HAP-1 (cell line): ENCODE measurements at regions not wholly inside any gene's neighbourhood (a gene's known extent, or its start where the extent isn't known, plus 50 kb on each side); places are given as distances from the start of the nearest gene placed in this dataset.

Experiments
- DNase-seq, 2 experiments: peaks; one replicate each; pipeline ENCODE4 v3.0.0-alpha.2; 2016 to 2020; ENCODE audit warnings: low spot score in 2 of 2
- H3K27me3 ChIP-seq: fragments of 250-450 bp; sonication (Bioruptor Pico); 2 replicates; pipeline ENCODE4 v1.5.1; 2020; ENCODE audit warnings: low read depth, mild to moderate bottlenecking, moderate library complexity
- H3K36me3 ChIP-seq: fragments of 250-450 bp; sonication (Bioruptor Pico); replicated peaks from 2 replicates; pipeline ENCODE4 v1.5.1; 2020; ENCODE audit warnings: mild to moderate bottlenecking
- H3K4me1 ChIP-seq: fragments of 250-450 bp; sonication (Bioruptor Pico); 2 replicates; pipeline ENCODE4 v1.5.1; 2020; ENCODE audit warnings: mild to moderate bottlenecking
- H3K4me3 ChIP-seq: fragments of 250-450 bp; sonication (Bioruptor Pico); 2 replicates; pipeline ENCODE4 v1.5.1; 2020; ENCODE audit warnings: mild to moderate bottlenecking, moderate library complexity
- H3K9me3 ChIP-seq: fragments of 250-450 bp; sonication (Bioruptor Pico); 2 replicates; pipeline ENCODE4 v1.5.1; 2020; ENCODE audit warnings: mild to moderate bottlenecking, moderate library complexity
- in situ Hi-C: fragments of 300-500 bp; cut with MboI; formaldehyde crosslinking; loops from 3 replicates; pipeline ENCODE4 v1.14.3; 2020; ENCODE audit warnings: low sequenced_read_pairs, inconsistent platforms, mixed read lengths

- no peaks in the 10 kb centered on the region for H3K36me3 ChIP-seq
- in situ Hi-C loops, result no loop called here
- DNase-seq, result no peak
These were observed 106.4 kb downstream of the SLC24A2 start for GRCh38 chr9:19682397-19682796.

GRCh38 chr9:19681846-19682245 is 107.0 kb downstream of the SLC24A2 start:
- in situ Hi-C loops, result no loop called here

More at GRCh38 chr9:19682397-19682796, 106.4 kb downstream of the SLC24A2 start:
- Histone ChIP-seq H3K27me3 (no peaks in the 10 kb centered on the region), H3K9me3 (no peaks in the 10 kb centered on the region; the same call in 1 of the 2 replicates), H3K4me1 (no peaks in the 10 kb centered on the region), H3K4me3 (no peak overlapping the region)

GRCh38 chr9:19677924-19678323 is 110.9 kb downstream of the SLC24A2 start:
- in situ Hi-C loops, result no loop called here
- no peaks in the 10 kb centered on the region for H3K36me3 ChIP-seq
- no peak overlapping the region for H3K4me3 ChIP-seq
- H3K27me3 ChIP-seq, result no peaks in the 10 kb centered on the region
- H3K4me1 ChIP-seq, result no peaks in the 10 kb centered on the region
- H3K9me3 ChIP-seq, result no peaks in the 10 kb centered on the region
- DNase-seq, result no peak

More at GRCh38 chr9:19681846-19682245, 107.0 kb downstream of the SLC24A2 start:
- Histone ChIP-seq H3K4me1 (no peaks in the 10 kb centered on the region), H3K27me3 (no peaks in the 10 kb centered on the region), H3K4me3 (no peak overlapping the region), H3K9me3 (no peaks in the 10 kb centered on the region; the same call in 1 of the 2 replicates), H3K36me3 (no peaks in the 10 kb centered on the region)
- no peak for DNase-seq

GRCh38 chr9:19675492-19675891 is 113.3 kb downstream of the SLC24A2 start:
- no peaks in the 10 kb centered on the region for H3K27me3 ChIP-seq
- H3K36me3 ChIP-seq, result no peaks in the 10 kb centered on the region
- DNase-seq, result no peak
- in situ Hi-C loops, result no loop called here
- H3K4me1 ChIP-seq, result no peaks in the 10 kb centered on the region
- no peak overlapping the region for H3K4me3 ChIP-seq
- H3K9me3 ChIP-seq, result no peaks in the 10 kb centered on the region

- H3K36me3 ChIP-seq, result no peaks in the 10 kb centered on the region
- H3K9me3 ChIP-seq, result no peaks in the 10 kb centered on the region
- no peak for DNase-seq
- no peaks in the 10 kb centered on the region for H3K27me3 ChIP-seq
- no peak overlapping the region for H3K4me3 ChIP-seq
- no peaks in the 10 kb centered on the region for H3K4me1 ChIP-seq
- in situ Hi-C loops, result no loop called here
These were observed 122.3 kb downstream of the SLC24A2 start for GRCh38 chr9:19666575-19666974.

- in situ Hi-C loops, result no loop called here
- H3K4me1 ChIP-seq, result no peaks in the 10 kb centered on the region
- no peaks in the 10 kb centered on the region for H3K36me3 ChIP-seq
- DNase-seq, result no peak
- H3K4me3 ChIP-seq, result no peak overlapping the region
- no peaks in the 10 kb centered on the region for H3K27me3 ChIP-seq
- H3K9me3 ChIP-seq, result no peaks in the 10 kb centered on the region
These were observed 123.5 kb downstream of the SLC24A2 start for GRCh38 chr9:19665146-19665863.

- Histone ChIP-seq H3K27me3 (no peaks in the 10 kb centered on the region), H3K4me1 (no peaks in the 10 kb centered on the region), H3K36me3 (no peaks in the 10 kb centered on the region), H3K4me3 (no peak overlapping the region), H3K9me3 (no peaks in the 10 kb centered on the region)
- in situ Hi-C loops, result no loop called here
- DNase-seq, result no peak
These were observed 125.3 kb downstream of the SLC24A2 start for GRCh38 chr9:19663570-19663969.

- H3K27me3 ChIP-seq, result no peaks in the 10 kb centered on the region
- H3K4me3 ChIP-seq, result no peak overlapping the region
- no peak for DNase-seq
- H3K4me1 ChIP-seq, result no peaks in the 10 kb centered on the region
- no peaks in the 10 kb centered on the region for H3K9me3 ChIP-seq
- H3K36me3 ChIP-seq, result no peaks in the 10 kb centered on the region
- in situ Hi-C loops, result no loop called here
These were observed 126.6 kb downstream of the SLC24A2 start for GRCh38 chr9:19662213-19662612.

GRCh38 chr9:19660019-19660418 is 128.8 kb downstream of the SLC24A2 start:
- no peak for DNase-seq
- Histone ChIP-seq H3K4me1 (no peaks in the 10 kb centered on the region), H3K9me3 (no peaks in the 10 kb centered on the region), H3K27me3 (no peaks in the 10 kb centered on the region), H3K4me3 (no peak overlapping the region), H3K36me3 (no peaks in the 10 kb centered on the region)
- in situ Hi-C loops, result no loop called here

GRCh38 chr9:19656704-19657103 is 132.1 kb downstream of the SLC24A2 start:
- in situ Hi-C loops, result no loop called here
- Histone ChIP-seq H3K9me3 (no peaks in the 10 kb centered on the region), H3K27me3 (no peaks in the 10 kb centered on the region), H3K4me1 (no peaks in the 10 kb centered on the region), H3K4me3 (no peak overlapping the region), H3K36me3 (no peaks in the 10 kb centered on the region)
- no peak for DNase-seq

GRCh38 chr9:19651681-19652080 is 137.2 kb downstream of the SLC24A2 start:
- DNase-seq, result no peak
- in situ Hi-C loops, result no loop called here
- Histone ChIP-seq H3K9me3 (no peaks in the 10 kb centered on the region), H3K4me3 (no peak overlapping the region), H3K4me1 (no peaks in the 10 kb centered on the region), H3K36me3 (no peaks in the 10 kb centered on the region), H3K27me3 (peaks cover 3% of the 10 kb centered on the region; the same call in 1 of the 2 replicates)

- Histone ChIP-seq H3K36me3 (no peaks in the 10 kb centered on the region), H3K9me3 (no peaks in the 10 kb centered on the region), H3K4me3 (no peak overlapping the region), H3K27me3 (peaks cover 3% of the 10 kb centered on the region; the same call in 1 of the 2 replicates), H3K4me1 (no peaks in the 10 kb centered on the region)
- DNase-seq, result no peak
- in situ Hi-C loops, result no loop called here
These were observed 138.5 kb downstream of the SLC24A2 start for GRCh38 chr9:19650312-19650711.

GRCh38 chr9:19649336-19650041 is 139.3 kb downstream of the SLC24A2 start:
- no peaks in the 10 kb centered on the region for H3K4me1 ChIP-seq
- no peaks in the 10 kb centered on the region for H3K9me3 ChIP-seq
- no peak overlapping the region for H3K4me3 ChIP-seq
- no peak for DNase-seq
- H3K36me3 ChIP-seq, result no peaks in the 10 kb centered on the region
- H3K27me3 ChIP-seq, result peaks cover 3% of the 10 kb centered on the region; the same call in 1 of the 2 replicates
- in situ Hi-C loops, result no loop called here

- Histone ChIP-seq H3K4me3 (no peak overlapping the region), H3K27me3 (peaks cover 3% of the 10 kb centered on the region; the same call in 1 of the 2 replicates), H3K4me1 (no peaks in the 10 kb centered on the region), H3K9me3 (no peaks in the 10 kb centered on the region), H3K36me3 (no peaks in the 10 kb centered on the region)
- in situ Hi-C loops, result no loop called here
- no peak for DNase-seq
These were observed 140.2 kb downstream of the SLC24A2 start for GRCh38 chr9:19648672-19649071.
